Fibroblast of pulmonary artery (primary cell): ENCODE measurements at regions not wholly inside any gene's neighbourhood (a gene's known extent, or its start where the extent isn't known, plus 50 kb on each side); places are given as distances from the start of the nearest gene placed in this dataset.

Experiments
- DNase-seq: peaks from one replicate; pipeline ENCODE4 v3.0.0-alpha.2; 2010; ENCODE audit warnings: low read depth
- H3K4me3 ChIP-seq: replicated peaks from 2 replicates; pipeline ENCODE4 v1.5.1; 2011; ENCODE audit warnings: low read depth, mild to moderate bottlenecking, control low read depth, low read length, moderate library complexity
- CTCF ChIP-seq: IDR thresholded peaks from 2 replicates; pipeline ENCODE4 v1.5.1; 2011; ENCODE audit warnings: mild to moderate bottlenecking, control low read depth, low read length, inconsistent platforms; ENCODE audit errors: missing control alignments

GRCh38 chr20:57910716-57911115 lies 200.9 kb upstream of the PMEPA1 start:
- DNase-seq = no peak
- no peak for TF ChIP-seq CTCF

GRCh38 chr20:57909763-57910331 lies 200.0 kb upstream of the PMEPA1 start:
- H3K4me3 ChIP-seq = no peak overlapping the region
- TF ChIP-seq CTCF = no peak
- no peak for DNase-seq

More at GRCh38 chr20:57910716-57911115, 200.9 kb upstream of the PMEPA1 start:
- H3K4me3 ChIP-seq = no peak overlapping the region

GRCh38 chr20:57908704-57909630 lies 199.2 kb upstream of the PMEPA1 start:
- TF ChIP-seq CTCF = no peak
- DNase-seq = no peak
- no peak overlapping the region for H3K4me3 ChIP-seq

GRCh38 chr20:57908226-57908625 lies 198.4 kb upstream of the PMEPA1 start:
- no peak overlapping the region for H3K4me3 ChIP-seq
- TF ChIP-seq CTCF = no peak
- DNase-seq = no peak

- H3K4me3 ChIP-seq = no peak overlapping the region
- DNase-seq = no peak
- no peak for TF ChIP-seq CTCF
Measured at GRCh38 chr20:57907131-57908000, 197.6 kb upstream of the PMEPA1 start.

- TF ChIP-seq CTCF = no peak
- no peak for DNase-seq
- H3K4me3 ChIP-seq = no peak overlapping the region
Measured at GRCh38 chr20:57905448-57905847, 195.6 kb upstream of the PMEPA1 start.
